ENCODE measurements at regions not wholly inside any gene's neighbourhood (a gene's known extent, or its start where the extent isn't known, plus 50 kb on each side); places are given as distances from the start of the nearest gene placed in this dataset.

DNA sequence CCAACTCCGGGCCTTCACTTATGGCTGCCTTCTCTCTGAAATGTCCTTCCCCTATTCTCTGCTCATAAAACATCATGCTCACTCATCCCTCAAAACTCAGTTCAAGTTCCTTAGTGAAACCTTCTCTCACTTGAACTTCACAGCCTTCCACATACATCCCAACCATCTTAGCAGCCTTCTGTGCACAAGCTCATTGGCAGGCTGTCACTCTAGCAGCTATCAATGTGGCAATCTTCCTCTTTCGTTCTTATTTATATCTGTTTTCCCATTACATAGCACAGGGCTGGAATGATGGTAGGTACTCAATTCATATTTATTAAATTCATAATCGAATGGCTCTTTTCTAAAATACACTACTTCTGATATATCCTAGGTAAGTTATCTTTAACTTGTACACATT is 66.4 kb upstream of the MCTP2 start:
- TF ChIP-seq, protein P1, sequence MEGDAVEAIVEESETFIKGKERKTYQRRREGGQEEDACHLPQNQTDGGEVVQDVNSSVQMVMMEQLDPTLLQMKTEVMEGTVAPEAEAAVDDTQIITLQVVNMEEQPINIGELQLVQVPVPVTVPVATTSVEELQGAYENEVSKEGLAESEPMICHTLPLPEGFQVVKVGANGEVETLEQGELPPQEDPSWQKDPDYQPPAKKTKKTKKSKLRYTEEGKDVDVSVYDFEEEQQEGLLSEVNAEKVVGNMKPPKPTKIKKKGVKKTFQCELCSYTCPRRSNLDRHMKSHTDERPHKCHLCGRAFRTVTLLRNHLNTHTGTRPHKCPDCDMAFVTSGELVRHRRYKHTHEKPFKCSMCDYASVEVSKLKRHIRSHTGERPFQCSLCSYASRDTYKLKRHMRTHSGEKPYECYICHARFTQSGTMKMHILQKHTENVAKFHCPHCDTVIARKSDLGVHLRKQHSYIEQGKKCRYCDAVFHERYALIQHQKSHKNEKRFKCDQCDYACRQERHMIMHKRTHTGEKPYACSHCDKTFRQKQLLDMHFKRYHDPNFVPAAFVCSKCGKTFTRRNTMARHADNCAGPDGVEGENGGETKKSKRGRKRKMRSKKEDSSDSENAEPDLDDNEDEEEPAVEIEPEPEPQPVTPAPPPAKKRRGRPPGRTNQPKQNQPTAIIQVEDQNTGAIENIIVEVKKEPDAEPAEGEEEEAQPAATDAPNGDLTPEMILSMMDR (IDR thresholded peaks at IDR 0.05): no peak
- TF ChIP-seq POLR2A (IDR thresholded peaks at IDR 0.05): no peak
- no peak for TF ChIP-seq EP300 (IDR thresholded peaks at IDR 0.05)

All from tibial nerve (tissue), 4 donors.